Astrocyte of the spinal cord (primary cell): ENCODE measurements at regions not wholly inside any gene's neighbourhood (a gene's known extent, or its start where the extent isn't known, plus 50 kb on each side); places are given as distances from the start of the nearest gene placed in this dataset.

Source experiments
- DNase-seq: peaks from one replicate; pipeline ENCODE4 v3.0.0; 2011; ENCODE audit warnings: low read depth, low spot score
- H3K4me3 ChIP-seq: 2 replicates; pipeline ENCODE4 v1.5.1; 2011; ENCODE audit warnings: low read depth, mild to moderate bottlenecking, low read length, moderate library complexity
- CTCF ChIP-seq: IDR thresholded peaks from 2 replicates; pipeline ENCODE4 v1.5.1; 2012; ENCODE audit warnings: low read depth, mild to moderate bottlenecking, low read length, inconsistent platforms
- in situ Hi-C: cut with HindIII; loops from 2 replicates; pipeline ENCODE4 v1.10.0; 2017; ENCODE audit warnings: low sequenced_read_pairs

GRCh38 chr7:49367072-49367471 lies 406.4 kb upstream of the VWC2 start:
- no peak for DNase-seq
- in situ Hi-C loops: no loop called here
- TF ChIP-seq CTCF: no peak
- H3K4me3 ChIP-seq: no peak overlapping the region

GRCh38 chr7:49371771-49372170 lies 401.7 kb upstream of the VWC2 start:
- no peak for DNase-seq
- TF ChIP-seq CTCF: no peak
- in situ Hi-C loops: no loop called here
- no peak overlapping the region for H3K4me3 ChIP-seq

- DNase-seq: no peak
Measured at GRCh38 chr7:49376817-49377375, 396.5 kb upstream of the VWC2 start.

GRCh38 chr7:49386792-49387191 lies 386.6 kb upstream of the VWC2 start:
- no peak for TF ChIP-seq CTCF
- DNase-seq: no peak
- in situ Hi-C loops: no loop called here
- H3K4me3 ChIP-seq: no peak overlapping the region

More at GRCh38 chr7:49376817-49377375, 396.5 kb upstream of the VWC2 start:
- TF ChIP-seq CTCF: no peak
- in situ Hi-C loops: no loop called here
- no peak overlapping the region for H3K4me3 ChIP-seq

GRCh38 chr7:49389871-49390479 lies 383.5 kb upstream of the VWC2 start:
- no peak for DNase-seq
- no peak overlapping the region for H3K4me3 ChIP-seq
- in situ Hi-C loops: no loop called here
- no peak for TF ChIP-seq CTCF

GRCh38 chr7:49396229-49396628 lies 377.2 kb upstream of the VWC2 start:
- TF ChIP-seq CTCF: no peak
- H3K4me3 ChIP-seq: no peak overlapping the region
- in situ Hi-C loops: no loop called here
- no peak for DNase-seq
